Right lobe of liver (tissue), 4 donors: ENCODE measurements at regions not wholly inside any gene's neighbourhood (a gene's known extent, or its start where the extent isn't known, plus 50 kb on each side); places are given as distances from the start of the nearest gene placed in this dataset.

Experiments used
- CTCF ChIP-seq, 4 donors: fragments of 200-600 bp in 3 of 4; fragments of 450-650 bp in 1 of 4; IDR thresholded peaks; one replicate each; pipeline versions ENCODE4 v1.5.1 to v1.8.0; 2016 to 2022; ENCODE audit warnings: antibody characterized with exemption in 4 of 4, mild to moderate bottlenecking in 2 of 4
- POLR2A ChIP-seq: fragments of 450-650 bp; IDR thresholded peaks from one replicate; pipeline ENCODE4 v1.6.1; 2017; ENCODE audit warnings: antibody characterized with exemption, mild to moderate bottlenecking
- donor health status: DM: no; HTN: no; CAD: no.
- donor health status: DM: no; HTN: no; CAD: no.
- donor health status: DM: no; HTN: yes; CAD: no.

GRCh38 chr10:117448802-117449201 is 73.6 kb upstream of the PDZD8 start:
- TF ChIP-seq CTCF (IDR thresholded peaks at IDR 0.05) = no peak
- TF ChIP-seq POLR2A = no peak
